ENCODE measurements at regions not wholly inside any gene's neighbourhood (a gene's known extent, or its start where the extent isn't known, plus 50 kb on each side); places are given as distances from the start of the nearest gene placed in this dataset.

DNA sequence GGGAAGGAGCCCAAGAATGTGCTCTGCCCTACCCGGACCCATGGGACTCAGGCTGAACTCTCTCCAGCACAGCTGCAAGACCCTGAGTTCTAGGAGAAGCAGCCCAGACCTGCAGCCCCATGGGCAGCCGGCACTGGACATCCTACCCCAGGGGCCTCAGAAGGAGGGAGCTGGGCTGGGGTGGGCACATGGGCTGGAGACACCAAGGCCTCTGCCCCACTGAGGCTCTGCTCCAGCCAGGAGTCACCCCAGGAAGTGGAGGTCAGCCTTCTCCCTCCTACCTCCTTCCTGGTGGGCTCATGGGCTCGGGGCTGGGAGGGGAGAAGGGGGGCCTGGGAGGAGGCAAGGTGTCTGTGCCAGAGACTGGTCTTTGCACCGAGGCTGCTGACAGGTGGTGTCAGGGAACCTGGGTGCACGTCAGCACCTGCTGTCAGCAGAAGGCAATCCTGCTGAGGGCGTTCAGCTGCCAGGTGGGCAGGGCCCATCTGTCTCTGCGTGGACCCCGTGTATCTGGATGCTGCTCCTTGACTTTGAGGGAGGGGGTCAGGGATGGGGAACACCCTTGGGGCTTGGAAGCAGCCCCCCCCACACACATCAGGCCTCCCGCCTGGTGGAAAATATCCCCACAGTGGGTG is 95.2 kb downstream of the PDGFA start:
- DNase-seq (ENCODE audit: low spot score) = no peak

GRCh38 chr7:424961-425793 is 94.5 kb downstream of the PDGFA start:
- DNase-seq (ENCODE audit: low spot score) = peak; percentile 68

DNA sequence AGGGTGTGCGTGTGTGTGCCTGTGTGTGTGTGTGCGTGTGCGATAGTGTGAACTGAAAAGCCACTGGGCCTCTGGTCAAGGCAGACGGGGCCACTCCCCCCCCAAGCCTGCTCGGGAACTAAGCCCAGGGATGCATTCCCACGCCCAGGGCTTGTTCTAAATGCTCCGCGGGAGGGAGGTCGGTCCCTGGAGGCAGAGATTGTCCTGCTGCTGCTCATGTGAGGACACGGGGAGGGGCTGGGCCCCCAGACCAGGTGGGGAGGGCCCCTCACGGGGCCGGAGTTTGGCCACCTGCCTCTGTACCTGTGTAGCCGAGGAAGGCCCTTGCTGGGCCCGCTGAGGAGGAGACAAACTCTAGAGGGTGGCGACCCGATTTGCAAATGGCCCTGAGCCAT is 93.9 kb downstream of the PDGFA start:
- peak; percentile 61 for DNase-seq (ENCODE audit: low spot score)

- DNase-seq (ENCODE audit: low spot score) = no peak
Measured at GRCh38 chr7:426510-426909, 93.1 kb downstream of the PDGFA start.

- DNase-seq (ENCODE audit: low spot score) = no peak
Measured at GRCh38 chr7:427506-428103, 92.0 kb downstream of the PDGFA start.

DNA sequence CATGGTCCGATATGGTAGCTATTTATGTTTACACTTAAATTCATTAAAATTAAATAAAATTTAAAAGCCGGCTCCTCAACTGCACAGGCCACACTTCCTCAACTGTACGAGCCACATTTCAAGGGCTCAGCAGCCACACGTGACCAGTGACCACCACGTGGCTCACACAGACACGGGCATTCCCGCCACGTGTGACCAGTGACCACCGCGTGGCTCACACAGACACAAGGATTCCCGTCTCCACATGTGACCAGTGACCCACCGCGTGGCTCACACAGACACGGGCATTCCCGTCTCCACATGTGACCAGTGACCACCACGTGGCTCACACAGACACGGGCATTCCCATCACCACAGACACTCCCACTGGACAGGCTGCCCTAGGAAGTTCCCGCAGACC is 91.3 kb downstream of the PDGFA start:
- no peak for DNase-seq (ENCODE audit: low spot score)

GRCh38 chr7:428927-429827 is 90.5 kb downstream of the PDGFA start:
- DNase-seq (ENCODE audit: low spot score) = no peak

DNA sequence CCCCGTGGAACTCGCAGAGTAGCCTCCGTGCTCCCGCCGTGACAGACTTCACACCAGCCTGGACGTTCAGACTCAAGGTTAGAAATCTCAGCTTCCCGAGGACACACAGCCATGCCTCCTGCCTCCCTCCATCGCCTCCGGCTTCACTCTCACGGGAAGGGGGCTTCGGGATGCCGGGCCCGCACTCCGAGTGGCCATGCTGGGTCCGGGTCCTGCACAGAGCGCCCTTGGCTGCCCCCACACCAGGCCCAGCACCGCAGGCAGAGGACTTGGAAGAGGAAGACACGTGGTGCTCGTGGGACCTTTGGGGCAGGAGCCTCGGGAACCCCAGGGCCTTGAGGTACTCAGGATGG is 89.8 kb downstream of the PDGFA start:
- no peak for DNase-seq (ENCODE audit: low spot score)

DNA sequence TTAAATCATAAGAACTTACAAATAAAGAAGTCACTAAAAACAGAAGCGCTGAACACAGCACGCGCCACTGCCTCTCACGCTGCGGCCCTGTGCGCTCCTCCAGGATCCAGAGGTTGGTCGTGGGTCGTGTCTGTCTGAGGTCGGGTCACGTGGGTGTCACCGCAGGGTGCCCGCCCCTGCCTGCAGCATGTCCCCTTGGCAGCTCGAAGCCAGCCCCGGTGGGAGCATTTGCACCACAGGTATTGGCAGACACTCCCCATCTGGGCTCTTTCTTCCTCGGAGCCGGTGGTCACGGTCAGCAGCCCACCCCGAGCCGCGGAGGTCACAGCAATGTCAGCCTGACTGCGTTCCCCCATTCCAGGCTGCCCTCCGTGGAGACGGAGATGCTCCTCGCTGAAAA is 88.6 kb downstream of the PDGFA start:
- DNase-seq (ENCODE audit: low spot score) = no peak

DNA sequence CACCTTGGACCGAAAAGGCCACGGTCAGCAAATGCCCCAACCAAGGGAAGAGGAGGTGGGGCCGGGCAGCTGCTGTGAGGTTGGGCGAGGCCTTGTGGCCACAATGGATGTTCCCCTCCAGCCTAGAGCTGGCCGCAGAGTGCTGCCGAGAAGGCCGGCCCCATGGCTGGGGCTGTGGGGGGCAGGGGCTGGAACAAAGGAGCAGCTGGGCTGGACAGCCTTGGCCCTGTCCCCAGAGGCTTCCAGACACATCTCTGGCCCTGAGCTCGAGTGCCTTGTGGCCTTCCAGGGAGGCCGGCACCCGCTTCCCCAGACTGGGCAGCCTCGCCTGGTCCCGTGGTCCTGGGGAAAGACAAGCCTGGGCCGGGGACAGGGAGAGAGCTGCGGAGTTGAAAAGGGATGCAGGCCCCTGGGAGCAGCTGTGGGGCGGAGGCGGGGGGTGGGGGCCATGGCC is 88.0 kb downstream of the PDGFA start:
- DNase-seq (ENCODE audit: low spot score) = no peak

- no peak for DNase-seq (ENCODE audit: low spot score)
Measured at GRCh38 chr7:432256-432655, 87.4 kb downstream of the PDGFA start.

GRCh38 chr7:432933-433332 is 86.7 kb downstream of the PDGFA start:
- no peak for DNase-seq (ENCODE audit: low spot score)

DNA sequence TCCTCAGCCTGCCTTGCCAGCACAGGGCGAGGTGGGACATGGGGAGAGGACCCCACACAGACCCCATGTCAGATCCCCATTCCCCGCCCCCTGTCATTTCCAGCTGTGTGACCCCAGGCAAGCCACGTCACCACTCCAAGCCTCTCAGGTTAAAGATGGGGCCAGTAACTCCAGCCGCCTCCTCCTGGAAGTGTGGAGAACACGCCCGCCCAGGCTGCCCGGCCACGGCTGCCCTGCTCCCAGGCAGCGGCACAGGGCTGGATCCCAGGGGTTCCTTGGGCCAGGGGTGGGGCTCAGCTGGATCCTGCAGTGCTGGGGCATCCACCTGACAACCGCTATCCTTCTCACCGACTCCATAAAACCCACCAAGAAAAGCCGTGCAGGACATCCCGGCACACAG is 86.1 kb downstream of the PDGFA start:
- no peak for DNase-seq (ENCODE audit: low spot score)

DNA sequence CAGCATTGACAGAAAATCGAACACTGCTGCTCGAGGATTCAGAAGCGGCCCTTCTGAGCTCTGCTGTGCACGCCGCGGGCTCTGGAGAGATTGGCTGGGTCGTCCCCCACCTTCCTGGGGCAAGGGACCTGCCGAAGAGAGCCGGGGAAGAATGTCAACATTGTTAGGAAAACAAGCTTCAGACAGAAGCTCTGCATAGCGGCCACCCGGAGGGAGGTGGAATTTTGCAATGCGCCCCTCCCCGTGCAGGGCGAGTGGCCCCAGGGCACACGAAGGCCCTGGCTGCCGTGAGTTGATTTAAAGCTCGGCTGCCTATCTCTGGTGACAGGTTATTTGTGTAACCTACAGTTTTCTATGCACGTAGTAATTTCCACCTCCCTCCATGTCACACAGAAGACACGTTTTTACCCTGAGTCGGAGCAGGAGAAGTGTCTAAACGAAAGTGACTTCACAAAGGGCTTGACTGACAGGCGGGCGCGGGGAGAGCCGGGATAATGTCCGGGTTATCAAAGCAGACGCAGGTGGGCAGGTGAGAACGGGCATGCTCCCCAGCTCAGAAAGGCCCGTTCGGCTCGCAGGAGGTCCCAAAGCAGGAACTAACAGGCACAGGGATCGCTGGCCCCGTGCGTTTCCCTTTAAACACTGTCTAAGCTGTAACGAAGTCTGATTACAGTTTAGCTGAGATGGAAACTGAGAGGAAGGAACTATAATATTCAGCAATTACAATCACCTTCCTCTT is 84.6 kb downstream of the PDGFA start:
- no peak for DNase-seq (ENCODE audit: low spot score)

- no peak for DNase-seq (ENCODE audit: low spot score)
Measured at GRCh38 chr7:435630-436366, 83.8 kb downstream of the PDGFA start.

GRCh38 chr7:436367-437128 is 83.1 kb downstream of the PDGFA start:
- no peak for DNase-seq (ENCODE audit: low spot score)

DNA sequence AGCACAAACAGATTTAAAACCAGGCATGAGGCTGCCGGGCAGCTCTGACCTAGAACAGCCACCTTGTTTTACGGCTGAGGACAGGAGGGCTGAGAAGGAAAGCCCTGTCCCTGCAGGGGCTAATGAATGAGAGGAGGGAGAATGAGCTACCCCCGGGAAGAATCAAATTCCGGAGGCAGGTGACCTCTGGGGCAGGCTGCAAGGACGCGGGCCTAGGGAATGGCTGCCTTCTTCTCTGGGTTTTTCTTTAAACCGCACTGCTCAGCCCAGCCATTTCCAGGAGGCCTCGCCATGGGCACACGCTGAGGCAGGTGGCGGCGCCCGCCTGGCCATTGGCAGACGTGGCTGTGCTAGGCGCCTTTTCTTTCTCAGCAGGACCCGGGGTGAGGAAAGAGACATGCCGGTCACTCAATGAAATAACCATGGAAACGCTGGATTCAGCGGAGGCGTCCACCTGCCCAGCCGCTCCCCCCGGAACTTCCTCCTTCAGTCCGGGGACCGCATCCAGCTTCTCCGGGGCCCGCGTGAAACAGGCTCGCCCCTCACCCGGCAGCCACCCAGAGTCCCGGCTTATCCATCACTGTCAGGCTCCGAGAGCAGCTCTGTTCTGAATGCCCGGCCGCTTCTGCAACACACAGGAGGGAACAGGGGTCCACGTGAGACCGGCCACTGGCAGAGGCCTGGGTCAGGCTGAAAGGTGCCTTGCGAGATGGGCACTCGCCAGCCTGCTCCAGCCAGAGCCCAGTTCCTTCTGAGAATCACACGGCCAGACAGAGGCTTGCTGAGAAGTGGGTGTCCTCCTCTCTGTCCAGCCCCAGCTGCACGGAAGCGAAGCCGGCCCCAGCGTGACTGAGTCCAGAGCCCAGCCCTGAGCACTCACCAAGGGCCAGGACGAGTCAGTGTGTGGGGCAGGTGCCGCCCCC is 82.1 kb downstream of the PDGFA start:
- DNase-seq (ENCODE audit: low spot score) = no peak

- DNase-seq (ENCODE audit: low spot score) = no peak
Measured at GRCh38 chr7:438361-438760, 81.3 kb downstream of the PDGFA start.

GRCh38 chr7:438916-439315 is 80.7 kb downstream of the PDGFA start:
- no peak for DNase-seq (ENCODE audit: low spot score)
